HG02852 (cell line): ENCODE measurements at regions not wholly inside any gene's neighbourhood (a gene's known extent, or its start where the extent isn't known, plus 50 kb on each side); places are given as distances from the start of the nearest gene placed in this dataset.
"Not testable (repeated sequence)": the region's sequence is repeated elsewhere in the genome, so short reads cannot be mapped to it uniquely, and the experiment has no call there.

Experiments used
- ATAC-seq: cut with Tn5 transposase; IDR thresholded peaks from one replicate; pipeline ENCODE4 v1.9.1; 2021; ENCODE audit warnings: mild to moderate bottlenecking, moderate library complexity; ENCODE audit not compliant: unreplicated experiment

GRCh38 chr4:184335520-184335919, 117.8 kb upstream of the ENPP6 start:
- ATAC-seq, result no peak

GRCh38 chr4:184333446-184333845, 115.8 kb upstream of the ENPP6 start:
- ATAC-seq, result not testable (repeated sequence)

- ATAC-seq, result no peak
Observed at GRCh38 chr4:184331268-184331995, 113.8 kb upstream of the ENPP6 start.

- not testable (repeated sequence) for ATAC-seq
Observed at GRCh38 chr4:184330517-184331094, 112.9 kb upstream of the ENPP6 start.

GRCh38 chr4:184329659-184330400, 112.2 kb upstream of the ENPP6 start:
- peak; percentile 70 for ATAC-seq

- no peak for ATAC-seq
Observed at GRCh38 chr4:184329235-184329634, 111.6 kb upstream of the ENPP6 start.

- ATAC-seq, result peak; percentile 85
Observed at GRCh38 chr4:184328022-184328736, 110.5 kb upstream of the ENPP6 start.

- no peak for ATAC-seq
Observed at GRCh38 chr4:184324939-184325477, 107.3 kb upstream of the ENPP6 start.

- ATAC-seq, result no peak
Observed at GRCh38 chr4:184322328-184323025, 104.8 kb upstream of the ENPP6 start.

GRCh38 chr4:184320631-184321030, 103.0 kb upstream of the ENPP6 start:
- no peak for ATAC-seq

- ATAC-seq, result peak; percentile 1
Observed at GRCh38 chr4:184318852-184319251, 101.2 kb upstream of the ENPP6 start.

GRCh38 chr4:184317234-184317918, 99.7 kb upstream of the ENPP6 start:
- ATAC-seq, result no peak

GRCh38 chr4:184316821-184317220, 99.1 kb upstream of the ENPP6 start:
- ATAC-seq, result no peak

- ATAC-seq, result no peak
Observed at GRCh38 chr4:184315675-184316359, 98.1 kb upstream of the ENPP6 start.

GRCh38 chr4:184313702-184314659, 96.3 kb upstream of the ENPP6 start:
- peak; percentile 69 for ATAC-seq

- ATAC-seq, result no peak
Observed at GRCh38 chr4:184313058-184313581, 95.4 kb upstream of the ENPP6 start.

GRCh38 chr4:184312126-184312525, 94.5 kb upstream of the ENPP6 start:
- no peak for ATAC-seq
